ENCODE measurements at regions not wholly inside any gene's neighbourhood (a gene's known extent, or its start where the extent isn't known, plus 50 kb on each side); places are given as distances from the start of the nearest gene placed in this dataset.

DNA sequence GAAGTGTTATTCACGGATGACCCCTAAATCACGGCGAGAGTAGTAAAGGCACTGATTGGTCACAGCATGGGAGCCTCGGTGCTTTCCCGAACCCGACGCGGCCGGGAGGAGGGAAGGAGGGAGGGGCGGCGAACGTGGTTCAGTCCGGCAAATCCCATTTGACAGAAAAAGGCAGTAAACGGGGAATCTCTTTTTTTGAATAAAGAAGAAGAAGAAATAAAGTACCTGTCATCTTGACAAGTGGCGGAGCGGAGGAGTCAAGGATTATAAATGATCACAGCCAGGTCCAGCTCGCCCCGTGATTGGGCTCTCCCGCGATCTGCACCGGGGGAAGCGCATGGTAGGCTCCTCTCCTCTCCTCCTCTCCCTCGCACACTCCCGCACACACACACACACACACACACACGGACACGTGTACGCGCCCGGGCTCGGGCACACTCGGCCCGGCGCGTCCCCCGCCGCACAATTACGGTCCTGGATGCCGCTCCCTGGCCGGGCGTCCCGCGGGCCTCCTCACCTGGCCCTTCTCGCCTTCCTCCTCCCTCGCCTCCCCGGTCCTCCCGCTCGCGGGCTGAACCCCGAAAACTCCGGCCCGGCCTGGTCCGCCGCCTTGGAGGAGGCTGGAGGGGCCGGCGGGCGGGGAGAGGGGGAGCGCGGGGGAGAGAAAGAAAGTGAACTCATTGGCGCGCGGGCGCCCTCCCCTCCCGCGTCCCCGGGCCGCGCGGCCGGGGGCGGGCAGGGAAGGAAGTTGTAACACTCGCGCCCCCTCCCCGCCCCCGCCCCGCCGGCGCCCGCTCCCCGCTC lies 99.2 kb upstream of the TENM3 start:
- no peak for FAIRE-seq

DNA sequence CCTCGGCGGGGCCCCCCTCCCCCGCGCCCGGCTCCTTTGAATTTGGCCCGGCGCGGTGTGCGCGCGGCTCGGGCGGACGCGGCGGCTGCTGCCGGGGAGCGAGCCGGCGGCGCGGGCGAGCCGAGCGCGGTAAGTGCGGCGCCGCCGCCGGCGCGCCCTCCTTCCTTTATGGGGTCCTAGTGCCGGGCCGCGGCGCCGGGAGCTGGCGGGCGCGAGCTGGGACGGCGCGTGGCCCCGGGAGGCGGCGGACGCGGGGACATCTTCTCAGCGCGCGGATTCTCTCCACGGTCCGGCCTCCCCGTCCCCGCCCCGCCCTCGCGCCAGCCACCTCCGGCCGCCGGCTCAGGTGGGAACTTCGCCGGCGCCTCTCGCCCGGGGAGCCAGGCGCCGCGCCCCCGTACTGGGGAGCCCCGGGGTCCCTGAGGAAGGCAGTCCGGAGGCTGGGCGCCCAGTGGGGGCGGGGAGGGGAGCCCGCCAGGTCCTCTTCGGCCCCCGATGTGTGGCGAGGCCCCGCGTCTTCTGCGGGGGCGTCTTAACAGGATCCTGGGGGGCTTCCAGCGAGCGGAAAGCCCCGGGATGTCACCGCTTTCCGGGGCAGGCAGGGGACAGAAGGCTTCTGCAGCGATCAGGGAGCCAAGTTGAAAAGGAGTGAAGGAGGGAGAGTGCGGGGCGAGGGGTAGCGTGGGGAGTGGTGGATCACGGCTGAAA lies 98.4 kb upstream of the TENM3 start:
- no peak for FAIRE-seq

- FAIRE-seq = no peak
Observed at GRCh38 chr4:182145334-182145905, 97.8 kb upstream of the TENM3 start.

- no peak for FAIRE-seq
Observed at GRCh38 chr4:182147391-182147790, 95.8 kb upstream of the TENM3 start.

- FAIRE-seq = no peak
Observed at GRCh38 chr4:182150645-182151044, 92.6 kb upstream of the TENM3 start.

- FAIRE-seq = no peak
Observed at GRCh38 chr4:182155806-182156205, 87.4 kb upstream of the TENM3 start.

DNA sequence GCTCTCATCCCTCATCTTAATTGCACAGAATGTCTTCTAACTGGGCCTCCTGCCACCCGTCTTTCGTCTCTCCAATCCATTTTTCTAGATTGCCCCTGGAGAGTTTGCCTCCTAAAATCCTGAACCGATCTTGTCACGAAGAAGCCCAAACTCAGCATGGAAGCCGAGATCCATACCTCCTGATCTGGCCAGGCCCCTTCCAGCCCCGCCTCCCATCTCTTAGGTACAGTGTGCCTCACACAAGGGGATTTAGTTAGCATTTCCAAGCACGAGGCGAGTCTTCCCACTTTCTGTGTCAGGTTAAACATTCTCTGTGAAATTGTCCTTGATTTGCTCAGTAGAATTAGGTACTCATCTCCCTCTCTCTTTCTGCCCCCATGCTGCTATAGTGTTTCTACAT lies 80.0 kb upstream of the TENM3 start:
- FAIRE-seq = no peak

DNA sequence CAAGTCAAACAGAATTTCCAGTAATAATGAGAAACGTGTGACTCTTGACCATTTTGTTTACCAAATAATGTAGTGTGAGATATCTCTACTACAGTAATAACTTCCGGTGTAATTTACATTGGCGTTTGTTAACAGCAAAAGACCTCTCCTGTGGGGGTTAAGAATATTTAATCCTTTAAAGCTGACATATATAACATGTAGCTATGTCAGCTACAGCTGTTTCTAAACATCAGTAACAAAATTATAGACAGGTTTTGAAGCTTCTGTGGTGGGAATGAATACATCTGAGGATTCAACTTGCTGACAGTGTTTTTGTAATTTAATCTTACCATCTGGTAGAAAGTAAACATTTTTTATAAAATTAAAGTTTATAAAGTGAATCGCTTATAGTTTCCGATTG lies 73.6 kb upstream of the TENM3 start:
- FAIRE-seq = no peak

GRCh38 chr4:182169987-182170386 lies 73.2 kb upstream of the TENM3 start:
- FAIRE-seq = no peak

- FAIRE-seq = no peak
Observed at GRCh38 chr4:182170417-182170935, 72.7 kb upstream of the TENM3 start.

DNA sequence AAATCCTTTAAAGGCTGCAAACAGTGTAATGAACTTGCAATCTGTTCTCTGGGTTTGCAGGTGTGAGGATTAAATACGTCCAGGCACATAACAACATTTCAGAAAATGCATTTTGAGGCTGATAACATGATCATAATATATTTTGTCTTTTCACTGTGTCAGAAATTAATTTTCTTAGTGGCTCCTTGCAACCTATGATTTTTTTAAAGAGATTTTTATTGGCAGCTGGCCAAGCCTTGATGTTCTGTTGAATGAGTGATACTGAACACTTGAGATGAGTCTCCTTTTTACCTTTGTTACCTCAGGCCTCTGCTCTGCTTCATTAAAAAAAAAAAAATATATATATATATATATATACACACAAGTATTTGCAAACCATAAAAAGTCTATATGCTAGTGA lies 68.2 kb upstream of the TENM3 start:
- FAIRE-seq = no peak

DNA sequence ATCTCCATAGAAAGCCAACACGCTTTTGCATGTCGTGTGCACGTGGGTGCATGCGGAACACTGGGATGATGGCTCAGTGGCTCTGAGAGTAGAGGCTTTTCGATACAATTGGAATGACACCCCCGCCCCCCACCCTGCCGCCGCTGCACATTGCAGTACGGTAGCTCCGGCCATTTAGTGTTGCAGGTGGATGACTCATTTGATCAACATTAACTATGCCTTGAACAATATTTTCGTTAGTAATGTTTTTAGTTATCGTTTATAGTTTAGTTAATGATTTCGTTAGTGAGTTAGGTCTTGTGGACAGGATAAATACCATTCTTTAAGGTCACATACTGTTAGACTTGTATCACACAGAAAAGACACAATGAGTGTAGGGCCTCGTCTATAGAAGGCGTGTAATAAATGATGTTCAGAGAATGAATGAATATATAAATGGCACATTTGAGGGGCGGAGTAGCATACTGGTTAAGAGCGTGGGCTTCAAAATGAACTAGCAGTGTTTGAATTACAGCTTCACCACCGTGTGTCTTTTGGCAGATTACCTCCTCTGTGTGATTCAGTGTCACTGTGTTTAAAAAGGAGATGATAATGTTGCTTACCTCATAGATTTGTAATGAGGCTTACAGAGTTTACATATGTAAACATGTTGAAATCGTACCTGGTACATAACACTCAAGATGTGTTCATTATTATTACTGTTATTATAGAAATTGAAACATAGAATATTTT lies 67.2 kb upstream of the TENM3 start:
- FAIRE-seq = no peak

GRCh38 chr4:182177166-182177565 lies 66.0 kb upstream of the TENM3 start:
- FAIRE-seq = no peak

GRCh38 chr4:182179105-182179504 lies 64.1 kb upstream of the TENM3 start:
- no peak for FAIRE-seq

DNA sequence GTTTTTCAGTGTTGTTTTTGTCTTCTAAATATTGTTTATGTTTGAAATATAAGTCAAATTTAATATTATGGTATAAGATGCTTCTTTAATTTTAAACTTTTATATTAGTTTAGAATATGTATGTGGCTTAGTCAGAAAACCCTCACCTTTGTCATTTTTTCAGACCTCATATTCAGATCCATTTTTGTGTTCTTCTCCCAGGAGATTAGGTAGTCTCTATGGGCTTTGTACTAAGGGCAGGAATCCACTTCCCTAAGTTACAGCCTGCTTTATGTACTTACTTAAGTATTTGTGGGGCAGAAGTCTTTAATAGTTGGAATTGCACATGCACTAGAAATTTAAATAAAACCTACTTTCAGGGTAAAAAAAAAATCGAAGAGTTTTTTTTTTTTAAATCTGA lies 63.5 kb upstream of the TENM3 start:
- FAIRE-seq = no peak

GRCh38 chr4:182185491-182185890 lies 57.7 kb upstream of the TENM3 start:
- FAIRE-seq = no peak

- no peak for FAIRE-seq
Observed at GRCh38 chr4:182187674-182188073, 55.5 kb upstream of the TENM3 start.

DNA sequence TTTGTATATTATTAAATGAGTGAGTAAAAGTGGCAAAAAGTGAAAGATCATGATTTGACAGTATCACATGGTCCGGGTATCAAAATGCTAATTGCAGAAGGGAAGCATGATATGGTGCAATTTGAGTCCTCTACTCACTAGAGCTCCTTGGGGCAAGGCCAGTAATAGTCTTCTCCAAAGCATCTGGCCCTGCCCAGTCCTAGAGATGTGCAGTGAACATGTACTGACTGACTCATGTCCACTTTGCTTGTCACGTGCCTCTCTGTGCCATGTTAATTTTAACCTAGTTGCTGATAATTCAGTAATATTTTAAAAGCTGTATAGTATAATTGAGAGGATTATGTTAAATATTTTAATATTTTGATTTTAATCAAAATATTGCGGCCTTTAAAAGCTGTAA lies 54.6 kb upstream of the TENM3 start:
- no peak for FAIRE-seq

DNA sequence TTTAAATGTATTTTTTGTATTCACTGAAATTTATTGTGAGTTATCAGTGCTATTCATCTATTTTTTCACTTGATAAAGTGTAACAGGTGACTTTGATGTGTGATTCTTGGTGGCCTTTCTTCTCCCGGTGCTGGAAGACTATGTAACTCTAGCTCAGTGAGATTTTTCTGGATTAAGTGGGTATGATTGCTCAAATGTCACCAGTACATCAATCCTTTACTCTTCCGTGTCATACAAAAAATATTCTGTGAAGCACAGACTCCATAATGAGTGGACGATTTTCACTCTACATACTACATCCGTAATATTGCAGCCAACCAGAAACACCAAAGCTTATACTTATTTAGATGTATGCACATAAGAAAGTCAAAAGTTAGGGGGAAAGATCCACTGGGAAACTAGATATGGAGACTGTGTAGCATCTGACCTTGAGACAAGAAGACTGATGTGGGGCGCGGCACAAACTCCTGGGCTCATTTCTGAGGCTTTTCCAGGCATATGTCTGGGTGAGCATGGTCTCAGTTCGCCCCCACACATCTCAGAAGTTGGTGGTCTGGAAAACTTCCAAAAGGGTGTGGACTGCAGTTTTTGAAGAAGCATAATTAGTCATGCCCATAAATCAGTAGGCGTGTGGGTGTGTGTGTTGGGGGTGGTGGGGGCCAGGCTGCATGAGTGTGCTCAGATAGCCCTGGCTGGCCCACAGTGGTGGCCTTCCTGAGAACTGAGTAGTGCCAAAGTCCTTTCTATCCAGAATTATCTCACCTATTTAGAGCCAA lies 53.9 kb upstream of the TENM3 start:
- no peak for FAIRE-seq

- FAIRE-seq = no peak
Observed at GRCh38 chr4:182190306-182190705, 52.9 kb upstream of the TENM3 start.

DNA sequence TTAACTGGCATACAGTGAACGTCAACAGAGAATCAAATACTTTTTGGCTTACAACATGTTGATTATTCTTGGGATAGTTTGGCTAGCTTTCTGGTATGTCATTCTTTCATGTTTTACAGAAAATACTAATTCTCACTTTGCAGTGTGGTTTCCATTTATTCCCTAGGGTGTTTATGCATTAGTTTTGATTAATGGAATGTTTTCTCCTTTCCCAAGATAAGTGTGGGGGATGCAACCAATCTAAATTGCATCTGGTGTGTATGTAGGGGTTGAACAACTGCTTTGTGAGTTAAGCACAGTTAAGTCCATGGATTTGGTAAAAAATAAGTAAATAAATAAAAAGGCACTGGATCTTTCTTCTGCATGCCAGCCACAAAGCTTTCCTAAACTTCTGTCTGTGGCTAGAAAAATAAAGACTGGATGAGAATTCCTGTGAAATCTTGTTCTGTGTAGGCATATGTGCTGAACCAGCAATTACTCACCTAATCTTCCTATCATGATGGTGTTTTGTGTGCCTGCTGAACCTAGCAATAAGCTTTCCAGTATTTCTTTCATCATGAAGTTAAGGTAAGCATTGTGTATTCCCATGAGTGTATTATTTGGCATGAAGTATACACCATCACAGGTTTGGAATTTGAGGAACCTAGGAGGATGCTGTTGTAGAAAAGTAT lies 50.6 kb upstream of the TENM3 start:
- no peak for FAIRE-seq

DNA sequence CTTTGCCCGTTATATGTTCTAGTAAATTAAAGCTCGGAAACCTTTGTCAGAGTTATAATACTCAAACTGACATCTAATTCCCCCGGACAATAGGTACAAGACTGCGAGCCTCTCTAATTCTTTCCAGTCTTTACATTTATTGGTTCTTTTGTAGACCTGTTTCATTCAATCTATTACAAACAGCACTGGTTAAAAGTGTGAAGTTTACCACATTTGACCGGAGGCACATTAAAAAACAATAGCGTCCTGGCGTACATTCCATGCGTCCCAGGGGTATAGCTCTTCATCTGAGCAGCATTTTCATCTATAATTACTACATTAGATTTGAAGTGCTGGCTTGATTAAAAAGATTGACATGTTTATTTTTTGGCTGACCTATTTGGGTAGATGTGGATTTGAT lies 49.9 kb upstream of the TENM3 start:
- FAIRE-seq = no peak
